Mesendoderm (in vitro differentiated cells): ENCODE measurements at regions not wholly inside any gene's neighbourhood (a gene's known extent, or its start where the extent isn't known, plus 50 kb on each side); places are given as distances from the start of the nearest gene placed in this dataset.

ENCODE experiments used
- DNase-seq: peaks from one replicate; pipeline ENCODE4 v3.0.0; 2013
- H2AK5ac ChIP-seq: 2 replicates; pipeline ENCODE4 v1.6.1; 2013; ENCODE audit warnings: low read length, inconsistent platforms
- H2BK120ac ChIP-seq: 2 replicates; pipeline ENCODE4 v1.6.1; 2013; ENCODE audit warnings: low read depth, mild to moderate bottlenecking, low read length, moderate library complexity, mixed read lengths
- H2BK15ac ChIP-seq: replicated peaks from 2 replicates; pipeline ENCODE4 v1.6.1; 2013; ENCODE audit warnings: low read depth, mild to moderate bottlenecking, moderate library complexity
- H2BK5ac ChIP-seq: 2 replicates; pipeline ENCODE4 v1.6.1; 2013; ENCODE audit warnings: low read length, inconsistent platforms
- H3K18ac ChIP-seq: 2 replicates; pipeline ENCODE4 v1.6.1; 2013; ENCODE audit warnings: mild to moderate bottlenecking, low read length, mixed read lengths
- H3K23ac ChIP-seq: one replicate; pipeline ENCODE4 v1.6.1; 2013; ENCODE audit warnings: low read length
- H3K27ac ChIP-seq: 2 replicates; pipeline ENCODE4 v1.5.1; 2013; ENCODE audit warnings: low read depth, mild to moderate bottlenecking, inconsistent platforms, low read length, moderate library complexity
- H3K27me3 ChIP-seq: 2 replicates; pipeline ENCODE4 v1.6.1; 2013; ENCODE audit warnings: low read length, control low read depth, mild to moderate bottlenecking, inconsistent platforms; ENCODE audit not compliant: insufficient read depth, poor library complexity
- H3K36me3 ChIP-seq: 2 replicates; pipeline ENCODE4 v1.6.1; 2013; ENCODE audit warnings: low read length, inconsistent platforms; ENCODE audit not compliant: control insufficient read depth, insufficient read depth
- H3K4ac ChIP-seq: one replicate; pipeline ENCODE4 v1.6.1; 2013; ENCODE audit warnings: low read depth, mild to moderate bottlenecking, low read length, moderate library complexity
- H3K4me1 ChIP-seq: 2 replicates; pipeline ENCODE4 v1.6.1; 2013; ENCODE audit warnings: low read depth, low read length, inconsistent platforms; ENCODE audit not compliant: control insufficient read depth
- H3K4me2 ChIP-seq: 2 replicates; pipeline ENCODE4 v1.6.1; 2013; ENCODE audit warnings: low read length
- H3K4me3 ChIP-seq: 2 replicates; pipeline ENCODE4 v1.5.1; 2013; ENCODE audit warnings: mild to moderate bottlenecking, low read length
- H3K56ac ChIP-seq: one replicate; pipeline ENCODE4 v1.6.1; 2013; ENCODE audit warnings: low read length
- H3K79me1 ChIP-seq: 2 replicates; pipeline ENCODE4 v1.6.1; 2013; ENCODE audit warnings: low read length, inconsistent platforms
- H3K79me2 ChIP-seq: 2 replicates; pipeline ENCODE4 v1.6.1; 2013; ENCODE audit warnings: mild to moderate bottlenecking, low read length; ENCODE audit not compliant: control insufficient read depth, insufficient read depth
- H3K9ac ChIP-seq: 2 replicates; pipeline ENCODE4 v1.6.1; 2013; ENCODE audit warnings: low read length, inconsistent platforms
- H4K5ac ChIP-seq: one replicate; pipeline ENCODE4 v1.6.1; 2013; ENCODE audit warnings: low read length
- H4K8ac ChIP-seq: one replicate; pipeline ENCODE4 v1.6.1; 2013; ENCODE audit warnings: low read depth, mild to moderate bottlenecking, control low read depth, low read length, moderate library complexity
- WGBS: extraction: QIAGEN DNeasy Blood & Tissue Kit; methylation state at CpG from one replicate; pipeline ENCODE4 v1.1.7; 2013; ENCODE audit warnings: low lambda C conversion rate, missing lambda C conversion rate; ENCODE audit not compliant: insufficient coverage; ENCODE audit errors: extremely low coverage; 5-methylcytosine and 5-hydroxymethylcytosine counted together

DNA sequence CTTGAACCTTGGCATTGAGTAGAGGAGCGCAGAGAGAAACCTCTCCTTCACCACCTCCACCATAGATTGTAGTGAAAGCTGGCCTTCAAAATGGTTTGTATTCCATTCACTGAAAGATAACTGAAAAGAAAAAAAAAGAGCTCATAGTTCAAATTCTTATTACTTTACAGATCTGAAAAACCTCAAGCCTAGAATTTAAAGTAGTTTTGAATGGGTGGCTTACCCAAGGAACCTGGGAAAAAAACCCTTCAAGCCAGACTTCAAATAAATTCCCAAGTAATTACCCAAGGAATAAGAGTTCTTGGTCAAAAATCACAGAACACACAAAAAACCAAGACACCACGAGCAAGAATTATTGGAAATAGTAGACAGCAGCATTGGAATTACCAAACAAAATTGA, 83.6 kb upstream of the TMEM33 start:
- Histone ChIP-seq H2AK5ac (no peak overlapping the region), H2BK120ac (no peak overlapping the region), H3K27me3 (no peaks in the 10 kb centered on the region), H3K18ac (no peak overlapping the region), H2BK15ac (no peak overlapping the region), H3K4me1 (no peaks in the 10 kb centered on the region), H3K9ac (no peak overlapping the region), H4K5ac (no peak overlapping the region), H3K4ac (no peak overlapping the region), H3K36me3 (no peaks in the 10 kb centered on the region), H3K79me1 (no peaks in the 10 kb centered on the region), H3K79me2 (no peaks in the 10 kb centered on the region), H3K27ac (no peak overlapping the region), H3K23ac (no peak overlapping the region), H2BK5ac (no peak overlapping the region), H4K8ac (no peak overlapping the region), H3K4me3 (no peak overlapping the region), H3K4me2 (no peak overlapping the region), H3K56ac (no peak overlapping the region)
- no CpG with 5 or more reads among the region's 2 CpGs for WGBS
- DNase-seq, result no peak

DNA sequence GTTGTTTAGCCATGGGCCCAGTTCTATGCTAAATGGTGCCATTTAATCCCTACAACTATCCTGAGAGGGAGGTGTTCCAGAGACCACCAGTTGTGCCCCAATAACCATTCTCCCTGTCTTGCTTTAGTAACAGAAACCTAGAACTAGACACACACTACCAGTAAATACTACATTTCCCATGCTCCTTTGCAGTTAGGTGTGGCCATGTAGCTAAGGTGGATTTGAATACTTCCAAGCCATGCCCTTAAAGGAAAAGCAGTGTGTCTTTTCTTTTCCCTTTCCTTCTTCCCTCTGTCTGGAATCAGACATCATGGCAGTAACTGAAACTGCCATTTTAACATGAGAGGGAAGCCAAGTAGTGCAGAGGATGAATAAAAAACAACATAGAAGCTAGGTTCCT, 90.9 kb upstream of the TMEM33 start:
- Histone ChIP-seq H3K27ac (no peak overlapping the region), H3K27me3 (no peaks in the 10 kb centered on the region), H3K23ac (no peak overlapping the region), H3K56ac (no peak overlapping the region), H4K8ac (no peak overlapping the region), H3K9ac (no peak overlapping the region), H2BK120ac (no peak overlapping the region), H2AK5ac (no peak overlapping the region), H3K79me2 (no peaks in the 10 kb centered on the region), H3K4ac (no peak overlapping the region), H3K18ac (no peak overlapping the region), H3K36me3 (no peaks in the 10 kb centered on the region), H3K4me3 (no peak overlapping the region), H2BK5ac (no peak overlapping the region), H2BK15ac (no peak overlapping the region), H4K5ac (no peak overlapping the region), H3K4me1 (no peaks in the 10 kb centered on the region), H3K79me1 (no peaks in the 10 kb centered on the region), H3K4me2 (no peak overlapping the region)
- DNase-seq, result peak; percentile 16

DNA sequence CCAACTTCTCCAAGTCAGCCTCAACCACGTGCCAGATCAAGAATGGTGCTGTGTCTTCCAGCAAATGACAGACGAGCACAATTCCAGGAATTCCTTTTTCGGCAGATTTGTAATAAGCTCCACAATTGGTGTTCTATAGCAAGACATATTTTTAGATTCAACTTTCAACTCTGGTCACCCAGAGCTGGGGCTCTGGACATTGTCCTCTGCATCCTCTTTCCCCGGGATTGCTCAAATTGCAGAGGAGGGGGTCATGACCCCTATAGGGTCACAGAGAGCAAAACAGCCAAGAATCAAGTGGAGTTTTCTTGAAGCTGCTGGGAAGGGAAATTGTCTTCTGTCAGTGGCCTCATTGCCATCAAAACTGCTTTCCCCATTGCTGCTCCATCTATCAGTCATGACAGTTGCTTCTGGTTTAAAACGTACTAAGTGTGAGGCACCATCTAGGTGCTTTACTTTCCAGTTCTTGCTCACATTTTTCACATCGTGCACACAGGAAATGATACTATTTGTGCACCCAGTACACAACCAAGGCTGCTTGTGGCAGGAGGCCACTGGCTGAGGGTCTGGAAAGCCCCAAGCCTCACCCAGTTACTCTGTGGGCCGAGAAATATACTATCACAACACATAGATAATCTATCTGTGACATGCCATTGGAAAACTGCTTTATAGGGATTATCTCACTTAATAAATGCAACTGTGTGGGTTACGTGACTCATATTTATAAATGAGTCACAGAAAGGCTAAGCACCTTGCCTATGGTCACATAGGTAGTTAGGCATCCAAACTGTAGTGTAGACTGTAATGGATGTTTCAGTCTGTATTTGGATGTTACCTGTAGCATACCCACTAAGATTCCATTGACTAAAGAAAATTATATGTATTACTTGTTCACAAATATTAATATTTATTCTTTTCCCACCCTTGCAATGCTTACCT, 91.7 kb upstream of the PHOX2B start:
- Histone ChIP-seq H3K4me1 (no peaks in the 10 kb centered on the region), H3K4ac (no peak overlapping the region), H3K79me1 (no peaks in the 10 kb centered on the region), H2AK5ac (no peak overlapping the region), H4K5ac (no peak overlapping the region), H2BK120ac (no peak overlapping the region), H3K18ac (no peak overlapping the region), H3K56ac (no peak overlapping the region), H3K79me2 (no peaks in the 10 kb centered on the region), H4K8ac (no peak overlapping the region), H3K4me3 (no peak overlapping the region), H2BK15ac (no peak overlapping the region), H3K27me3 (no peaks in the 10 kb centered on the region), H3K4me2 (no peak overlapping the region), H2BK5ac (no peak overlapping the region), H3K9ac (no peak overlapping the region), H3K27ac (no peak overlapping the region), H3K36me3 (no peaks in the 10 kb centered on the region), H3K23ac (no peak overlapping the region)
- no CpG with 5 or more reads among the region's 8 CpGs for WGBS
- no peak for DNase-seq

DNA sequence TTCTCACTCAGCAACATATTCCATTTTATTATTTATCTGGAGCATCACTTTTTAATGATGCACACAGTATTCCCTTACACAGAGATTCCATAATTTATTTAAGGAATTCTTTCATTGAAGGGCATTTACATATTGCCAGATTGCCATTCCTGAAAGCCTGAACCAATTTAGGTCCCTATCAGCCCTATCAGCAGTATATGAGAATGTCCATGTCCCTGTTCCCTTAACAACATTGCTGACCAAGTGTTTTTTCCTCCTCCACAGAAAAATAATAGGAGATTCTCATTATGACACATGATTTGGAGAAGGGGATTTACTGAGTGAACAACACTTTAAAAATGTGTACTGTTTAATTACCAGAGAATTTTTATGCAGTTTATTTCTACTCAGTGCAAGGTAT, 90.1 kb upstream of the PHOX2B start:
- no peak overlapping the region for H2BK15ac ChIP-seq
- H3K4me3 ChIP-seq, result no peak overlapping the region
- no peaks in the 10 kb centered on the region for H3K36me3 ChIP-seq
- no peaks in the 10 kb centered on the region for H3K27me3 ChIP-seq
- H2AK5ac ChIP-seq, result no peak overlapping the region
- no peak overlapping the region for H3K4me2 ChIP-seq
- no peak overlapping the region for H2BK5ac ChIP-seq
- no peak overlapping the region for H4K8ac ChIP-seq
- H3K56ac ChIP-seq, result no peak overlapping the region
- no peak overlapping the region for H3K4ac ChIP-seq
- no peaks in the 10 kb centered on the region for H3K4me1 ChIP-seq
- H4K5ac ChIP-seq, result no peak overlapping the region
- H3K23ac ChIP-seq, result no peak overlapping the region
- no peak overlapping the region for H3K9ac ChIP-seq
- no peak overlapping the region for H3K18ac ChIP-seq
- H3K79me2 ChIP-seq, result no peaks in the 10 kb centered on the region
- no peaks in the 10 kb centered on the region for H3K79me1 ChIP-seq
- H3K27ac ChIP-seq, result no peak overlapping the region
- H2BK120ac ChIP-seq, result no peak overlapping the region
- no peak for DNase-seq

DNA sequence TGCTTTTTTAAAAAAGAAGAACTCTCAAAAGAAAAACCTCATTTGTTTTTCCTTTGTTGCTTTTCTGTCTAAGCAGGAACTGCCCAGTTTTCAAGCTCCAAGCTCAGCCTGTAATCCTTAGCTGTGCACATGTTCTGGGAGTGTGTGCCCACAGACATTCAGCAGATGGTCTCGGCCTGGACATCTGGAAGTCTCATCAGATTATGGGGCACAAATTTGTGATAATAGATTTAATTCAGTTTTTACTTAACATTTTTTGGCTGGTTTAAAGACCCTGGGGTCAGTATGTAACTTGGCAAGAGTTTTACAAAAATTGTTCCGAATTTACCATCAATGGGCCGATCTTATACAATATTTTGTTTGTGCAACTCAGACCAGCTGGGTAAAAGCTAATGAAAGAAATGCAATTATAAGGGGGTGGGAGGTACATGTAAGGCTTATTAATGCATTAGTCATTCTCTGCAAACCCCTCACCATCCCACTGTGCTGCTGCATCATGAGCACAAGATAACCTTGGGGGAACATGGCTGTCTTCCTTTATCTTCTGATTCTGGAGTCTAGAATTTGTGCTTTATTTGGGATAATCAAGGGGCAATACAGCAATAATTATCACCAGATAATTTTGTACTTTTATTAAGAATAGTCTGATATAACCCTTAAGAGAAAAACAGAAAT, 86.9 kb upstream of the PHOX2B start:
- no peak overlapping the region for H2BK120ac ChIP-seq
- H4K5ac ChIP-seq, result no peak overlapping the region
- H3K36me3 ChIP-seq, result no peaks in the 10 kb centered on the region
- H3K23ac ChIP-seq, result no peak overlapping the region
- H3K18ac ChIP-seq, result no peak overlapping the region
- H3K4me2 ChIP-seq, result no peak overlapping the region
- no peak for DNase-seq
- H4K8ac ChIP-seq, result no peak overlapping the region
- H3K4ac ChIP-seq, result no peak overlapping the region
- H3K4me3 ChIP-seq, result no peak overlapping the region
- H3K56ac ChIP-seq, result no peak overlapping the region
- no peak overlapping the region for H3K9ac ChIP-seq
- H2BK15ac ChIP-seq, result no peak overlapping the region
- WGBS, result no CpG with 5 or more reads among the region's 3 CpGs
- no peaks in the 10 kb centered on the region for H3K4me1 ChIP-seq
- no peaks in the 10 kb centered on the region for H3K27me3 ChIP-seq
- H3K27ac ChIP-seq, result no peak overlapping the region
- no peak overlapping the region for H2AK5ac ChIP-seq
- no peaks in the 10 kb centered on the region for H3K79me1 ChIP-seq
- no peak overlapping the region for H2BK5ac ChIP-seq
- no peaks in the 10 kb centered on the region for H3K79me2 ChIP-seq
